Trophoblast cell (in vitro differentiated cells and primary cell): ENCODE measurements at regions not wholly inside any gene's neighbourhood (a gene's known extent, or its start where the extent isn't known, plus 50 kb on each side); places are given as distances from the start of the nearest gene placed in this dataset.
"Not testable (repeated sequence)": the region's sequence is repeated elsewhere in the genome, so short reads cannot be mapped to it uniquely, and the experiment has no call there.

ENCODE experiments used
- DNase-seq, 2 donors: peaks; one replicate each; pipeline ENCODE4 v3.0.0-alpha.2; 2016
- H2AFZ ChIP-seq: 2 replicates; pipeline ENCODE4 v1.6.1; 2013; ENCODE audit warnings: low read length, moderate library complexity, mild to moderate bottlenecking; ENCODE audit not compliant: insufficient read depth, poor library complexity
- H2AK5ac ChIP-seq: 2 replicates; pipeline ENCODE4 v1.6.1; 2013; ENCODE audit warnings: mild to moderate bottlenecking, low read length
- H2BK120ac ChIP-seq: 2 replicates; pipeline ENCODE4 v1.6.1; 2013; ENCODE audit warnings: low read length, mild to moderate bottlenecking, moderate library complexity; ENCODE audit not compliant: insufficient read depth, poor library complexity
- H2BK12ac ChIP-seq: 2 replicates; pipeline ENCODE4 v1.6.1; 2013; ENCODE audit warnings: mild to moderate bottlenecking, low read length, moderate library complexity
- H2BK5ac ChIP-seq: 2 replicates; pipeline ENCODE4 v1.6.1; 2013; ENCODE audit warnings: low read length, low read depth, moderate library complexity, mild to moderate bottlenecking; ENCODE audit not compliant: poor library complexity
- H3K14ac ChIP-seq: 2 replicates; pipeline ENCODE4 v1.6.1; 2013; ENCODE audit warnings: mild to moderate bottlenecking, low read length
- H3K18ac ChIP-seq: 2 replicates; pipeline ENCODE4 v1.6.1; 2013; ENCODE audit warnings: mild to moderate bottlenecking, low read length
- H3K23ac ChIP-seq: 2 replicates; pipeline ENCODE4 v1.6.1; 2013; ENCODE audit warnings: low read length
- H3K27ac ChIP-seq: 2 replicates; pipeline ENCODE4 v1.5.1; 2013; ENCODE audit warnings: low read depth, mild to moderate bottlenecking, inconsistent platforms, low read length, moderate library complexity
- H3K27me3 ChIP-seq: 2 replicates; pipeline ENCODE4 v1.6.1; 2013; ENCODE audit warnings: inconsistent platforms, mild to moderate bottlenecking, low read length, moderate library complexity; ENCODE audit not compliant: insufficient read depth
- H3K36me3 ChIP-seq, 2 experiments: 1 replicate in 1 of 2; 2 replicates in 1 of 2; pipeline ENCODE4 v1.6.1; 2013; ENCODE audit warnings: low read length in 2 of 2, mild to moderate bottlenecking in 2 of 2, moderate library complexity in 1 of 2; ENCODE audit not compliant: insufficient read depth in 2 of 2, control insufficient read depth in 1 of 2
- H3K4ac ChIP-seq: 2 replicates; pipeline ENCODE4 v1.6.1; 2013; ENCODE audit warnings: low read depth, mild to moderate bottlenecking, low read length, moderate library complexity
- H3K4me1 ChIP-seq, 2 experiments: 1 replicate in 1 of 2; 2 replicates in 1 of 2; pipeline ENCODE4 v1.6.1; 2013; ENCODE audit warnings: low read length in 2 of 2, mild to moderate bottlenecking in 2 of 2, moderate library complexity in 1 of 2; ENCODE audit not compliant: insufficient read depth in 2 of 2, control insufficient read depth in 1 of 2
- H3K4me2 ChIP-seq: 2 replicates; pipeline ENCODE4 v1.6.1; 2013; ENCODE audit warnings: inconsistent platforms, mild to moderate bottlenecking, low read length, moderate library complexity
- H3K4me3 ChIP-seq: 2 replicates; pipeline ENCODE4 v1.5.1; 2013; ENCODE audit warnings: mild to moderate bottlenecking, low read depth, low read length, inconsistent platforms
- H3K79me1 ChIP-seq: one replicate; pipeline ENCODE4 v1.6.1; 2013; ENCODE audit warnings: low read length
- H3K79me2 ChIP-seq: 2 replicates; pipeline ENCODE4 v1.6.1; 2013; ENCODE audit warnings: low read length, mild to moderate bottlenecking; ENCODE audit not compliant: control insufficient read depth, insufficient read depth, poor library complexity
- H3K9ac ChIP-seq: 2 replicates; pipeline ENCODE4 v1.6.1; 2013; ENCODE audit warnings: mild to moderate bottlenecking, low read length
- H3K9me3 ChIP-seq: 2 replicates; pipeline ENCODE4 v1.6.1; 2013; ENCODE audit warnings: low read depth, mild to moderate bottlenecking, control low read depth, inconsistent platforms, low read length; ENCODE audit not compliant: insufficient read depth
- H4K12ac ChIP-seq: 2 replicates; pipeline ENCODE4 v1.6.1; 2013; ENCODE audit warnings: low read depth, mild to moderate bottlenecking, low read length, moderate library complexity
- H4K8ac ChIP-seq: 2 replicates; pipeline ENCODE4 v1.6.1; 2013; ENCODE audit warnings: low read depth, mild to moderate bottlenecking, low read length, moderate library complexity
- H4K91ac ChIP-seq: one replicate; pipeline ENCODE4 v1.6.1; 2013; ENCODE audit warnings: low read depth, mild to moderate bottlenecking, low read length, moderate library complexity
- WGBS: extraction: QIAGEN DNeasy Blood & Tissue Kit; methylation state at CpG from one replicate; pipeline ENCODE4 v1.1.7; 2013; ENCODE audit warnings: missing lambda C conversion rate; ENCODE audit not compliant: insufficient read length, insufficient coverage; ENCODE audit errors: extremely low coverage; 5-methylcytosine and 5-hydroxymethylcytosine counted together

DNA sequence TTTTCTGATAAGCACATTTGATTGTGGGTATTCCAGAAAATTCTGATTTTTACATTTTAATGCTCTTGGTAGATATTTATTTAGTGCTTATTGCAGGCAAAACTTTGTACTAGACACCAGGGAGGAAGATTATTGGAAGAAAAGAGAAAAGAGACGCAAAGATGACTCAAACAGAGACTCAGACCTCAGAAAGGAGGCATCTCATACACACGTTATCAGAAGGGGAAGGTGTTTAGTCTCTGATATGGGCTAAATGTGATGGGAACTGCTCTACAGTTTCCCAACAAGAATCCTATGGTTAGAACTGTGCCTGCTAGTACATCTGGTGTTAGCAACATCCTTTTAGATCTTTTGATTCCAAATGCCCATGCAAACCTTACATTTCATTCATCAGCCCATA is 245.6 kb downstream of the KLF5 start:
- no peaks in the 10 kb centered on the region for H3K79me2 ChIP-seq
- no peak for DNase-seq
- H2BK12ac ChIP-seq: no peak overlapping the region
- H3K14ac ChIP-seq: no peak overlapping the region
- no peak overlapping the region for H4K8ac ChIP-seq
- no peak overlapping the region for H3K18ac ChIP-seq
- no peak overlapping the region for H3K23ac ChIP-seq
- H3K27ac ChIP-seq: no peak overlapping the region
- no peaks in the 10 kb centered on the region for H3K79me1 ChIP-seq
- H2AK5ac ChIP-seq: no peak overlapping the region
- H3K36me3 ChIP-seq: no peaks in the 10 kb centered on the region
- H3K27me3 ChIP-seq: no peaks in the 10 kb centered on the region
- H2BK120ac ChIP-seq: no peak overlapping the region
- H4K12ac ChIP-seq: no peak overlapping the region
- WGBS: no CpG with 5 or more reads among the region's 2 CpGs
- no peak overlapping the region for H3K4me2 ChIP-seq
- no peak overlapping the region for H3K4me3 ChIP-seq
- no peak overlapping the region for H2AFZ ChIP-seq
- H4K91ac ChIP-seq: no peak overlapping the region
- no peaks in the 10 kb centered on the region for H3K9me3 ChIP-seq
- H3K4ac ChIP-seq: no peak overlapping the region
- H3K9ac ChIP-seq: no peak overlapping the region
- no peak overlapping the region for H2BK5ac ChIP-seq
- no peaks in the 10 kb centered on the region for H3K4me1 ChIP-seq

DNA sequence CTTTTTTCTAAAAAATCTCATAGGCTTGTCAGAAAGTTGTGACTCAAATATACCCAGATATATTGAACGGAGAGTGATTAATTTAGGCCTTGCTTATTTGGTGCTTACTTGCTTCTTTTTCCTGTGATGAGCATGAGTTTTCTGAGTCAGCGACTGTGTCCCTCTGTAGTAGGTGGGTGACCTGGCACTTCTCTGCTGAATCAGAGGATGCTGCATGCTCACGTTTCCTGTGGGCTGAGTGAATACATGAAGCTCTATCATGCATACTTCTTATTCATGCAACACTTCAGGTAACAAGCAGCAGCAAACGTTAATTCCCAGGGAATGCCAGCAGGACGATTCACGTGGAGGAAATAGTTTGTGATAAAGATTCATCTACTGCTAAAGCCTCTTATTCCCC is 245.0 kb downstream of the KLF5 start:
- Histone ChIP-seq H4K8ac (no peak overlapping the region), H4K91ac (no peak overlapping the region), H2AK5ac (no peak overlapping the region), H3K9me3 (no peaks in the 10 kb centered on the region), H3K79me1 (no peaks in the 10 kb centered on the region), H2BK12ac (no peak overlapping the region), H4K12ac (no peak overlapping the region), H3K27me3 (no peaks in the 10 kb centered on the region), H3K36me3 (no peaks in the 10 kb centered on the region), H3K27ac (no peak overlapping the region), H3K4me3 (no peak overlapping the region), H3K4me2 (no peak overlapping the region), H2AFZ (no peak overlapping the region), H3K4me1 (no peaks in the 10 kb centered on the region), H3K23ac (no peak overlapping the region), H3K79me2 (no peaks in the 10 kb centered on the region), H3K14ac (no peak overlapping the region), H2BK120ac (no peak overlapping the region), H2BK5ac (no peak overlapping the region), H3K18ac (no peak overlapping the region), H3K9ac (no peak overlapping the region), H3K4ac (no peak overlapping the region)
- WGBS: no CpG with 5 or more reads among the region's 6 CpGs
- no peak for DNase-seq

DNA sequence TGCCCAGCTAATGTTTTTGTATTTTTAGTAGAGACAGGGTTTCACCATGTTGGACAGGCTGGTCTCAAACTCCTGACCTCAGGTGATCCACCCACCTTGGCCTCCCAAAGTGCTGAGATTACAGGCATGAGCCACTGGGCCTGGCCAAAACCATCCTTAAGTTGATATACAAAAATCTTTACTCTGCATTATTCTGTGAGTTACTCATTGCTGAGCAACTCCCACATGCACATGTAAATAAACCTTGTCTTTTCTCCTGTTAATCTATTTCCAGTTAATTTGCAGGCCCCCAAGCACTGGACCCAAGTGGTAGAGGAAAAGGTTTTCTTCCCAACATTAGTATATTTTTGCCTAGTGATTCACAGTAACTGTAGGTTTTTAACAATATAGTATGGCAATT is 242.8 kb downstream of the KLF5 start:
- not testable (repeated sequence) for H2BK5ac ChIP-seq, H3K23ac ChIP-seq, H3K79me1 ChIP-seq, H3K18ac ChIP-seq, H3K27ac ChIP-seq, H3K14ac ChIP-seq, H4K91ac ChIP-seq, H3K4me3 ChIP-seq, H2BK12ac ChIP-seq, H2AK5ac ChIP-seq, H3K36me3 ChIP-seq, H3K9me3 ChIP-seq, DNase-seq, H3K4me1 ChIP-seq, H4K12ac ChIP-seq, H4K8ac ChIP-seq, H3K27me3 ChIP-seq, H3K79me2 ChIP-seq, H2AFZ ChIP-seq, H3K9ac ChIP-seq, H3K4ac ChIP-seq, H2BK120ac ChIP-seq, H3K4me2 ChIP-seq

- H3K27me3 ChIP-seq: no peaks in the 10 kb centered on the region
- no peaks in the 10 kb centered on the region for H3K9me3 ChIP-seq
- DNase-seq: no peak
- H3K4me3 ChIP-seq: no peak overlapping the region
- H3K23ac ChIP-seq: no peak overlapping the region
- WGBS: no CpG with 5 or more reads among the region's 3 CpGs
- H3K14ac ChIP-seq: no peak overlapping the region
- H3K18ac ChIP-seq: no peak overlapping the region
- H4K8ac ChIP-seq: no peak overlapping the region
- H3K36me3 ChIP-seq: no peaks in the 10 kb centered on the region
- H4K12ac ChIP-seq: no peak overlapping the region
- H3K4me2 ChIP-seq: no peak overlapping the region
- no peak overlapping the region for H2BK12ac ChIP-seq
- H3K79me2 ChIP-seq: no peaks in the 10 kb centered on the region
- no peak overlapping the region for H2BK5ac ChIP-seq
- H3K9ac ChIP-seq: no peak overlapping the region
- no peaks in the 10 kb centered on the region for H3K4me1 ChIP-seq
- H4K91ac ChIP-seq: no peak overlapping the region
- no peak overlapping the region for H2BK120ac ChIP-seq
- H3K79me1 ChIP-seq: no peaks in the 10 kb centered on the region
- no peak overlapping the region for H3K4ac ChIP-seq
- H3K27ac ChIP-seq: no peak overlapping the region
- H2AK5ac ChIP-seq: no peak overlapping the region
- H2AFZ ChIP-seq: no peak overlapping the region
These were observed 242.1 kb downstream of the KLF5 start for GRCh38 chr13:73300718-73301425.
